HG03064 (cell line): ENCODE measurements at regions not wholly inside any gene's neighbourhood (a gene's known extent, or its start where the extent isn't known, plus 50 kb on each side); places are given as distances from the start of the nearest gene placed in this dataset.
"Not testable (repeated sequence)": the region's sequence is repeated elsewhere in the genome, so short reads cannot be mapped to it uniquely, and the experiment has no call there.

Source experiments
- ATAC-seq: cut with Tn5 transposase; IDR thresholded peaks from one replicate; pipeline ENCODE4 v1.9.1; 2021; ENCODE audit warnings: low read depth; ENCODE audit not compliant: unreplicated experiment

DNA sequence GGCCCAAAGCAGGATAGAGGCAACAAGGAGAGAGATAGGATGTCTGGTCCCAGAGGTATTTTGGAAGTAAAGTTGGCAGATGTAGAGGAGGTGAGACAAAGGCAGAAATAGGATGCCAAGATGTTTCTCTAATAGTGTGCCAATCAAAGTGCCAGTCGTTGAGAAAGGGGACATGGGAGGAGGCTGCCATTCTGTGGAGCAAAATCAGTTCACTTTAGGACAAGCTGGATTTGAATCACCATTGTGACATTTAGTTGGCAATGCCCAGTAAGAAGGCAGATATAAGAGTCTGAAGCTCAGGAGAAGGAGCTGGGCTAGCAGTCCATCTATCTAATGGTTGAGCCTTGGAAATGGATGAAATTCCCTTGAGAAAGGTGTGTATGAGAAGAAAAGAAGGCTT is 53.8 kb downstream of the ADRB2 start:
- no peak for ATAC-seq

DNA sequence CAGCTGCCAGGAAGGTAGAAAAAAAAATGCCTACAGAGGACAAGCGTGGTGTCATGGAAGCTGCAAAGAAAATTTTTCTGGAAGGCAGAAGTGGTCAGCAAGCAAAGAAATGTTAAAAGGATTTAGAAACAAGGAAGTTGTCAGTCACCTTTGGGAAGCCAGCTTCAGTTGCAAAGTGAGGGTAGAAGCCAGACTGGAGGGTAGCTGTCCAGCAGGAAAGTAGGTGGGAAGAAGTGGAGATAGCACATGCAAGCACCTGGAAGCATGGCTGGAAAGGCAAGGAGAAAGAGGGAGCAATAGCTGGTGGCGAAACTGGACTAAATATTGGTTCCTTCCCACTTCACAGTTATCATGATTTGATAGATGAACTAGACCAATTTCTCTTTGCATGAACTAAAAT is 54.3 kb downstream of the ADRB2 start:
- no peak for ATAC-seq

DNA sequence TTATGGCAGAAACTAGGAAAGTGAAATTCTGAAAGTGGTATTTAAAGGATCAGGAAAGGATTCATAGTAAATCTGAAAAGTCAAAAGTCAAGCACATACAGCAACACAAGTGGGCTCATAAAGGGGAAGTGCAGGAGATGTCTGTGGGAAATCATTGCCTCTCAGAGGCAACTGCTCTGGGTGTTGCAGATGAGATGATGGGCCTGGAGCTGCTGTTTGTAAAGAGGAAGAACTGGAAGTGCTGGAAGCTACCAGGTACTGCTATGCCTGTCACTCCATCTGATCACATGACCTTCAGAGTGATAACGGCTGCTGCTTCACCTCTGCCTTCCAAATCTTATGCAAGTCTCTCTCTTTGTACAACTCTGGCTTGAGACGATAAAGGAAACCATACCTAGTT is 55.9 kb downstream of the ADRB2 start:
- ATAC-seq: no peak

GRCh38 chr5:148884339-148885020 is 58.1 kb downstream of the ADRB2 start:
- ATAC-seq: no peak

DNA sequence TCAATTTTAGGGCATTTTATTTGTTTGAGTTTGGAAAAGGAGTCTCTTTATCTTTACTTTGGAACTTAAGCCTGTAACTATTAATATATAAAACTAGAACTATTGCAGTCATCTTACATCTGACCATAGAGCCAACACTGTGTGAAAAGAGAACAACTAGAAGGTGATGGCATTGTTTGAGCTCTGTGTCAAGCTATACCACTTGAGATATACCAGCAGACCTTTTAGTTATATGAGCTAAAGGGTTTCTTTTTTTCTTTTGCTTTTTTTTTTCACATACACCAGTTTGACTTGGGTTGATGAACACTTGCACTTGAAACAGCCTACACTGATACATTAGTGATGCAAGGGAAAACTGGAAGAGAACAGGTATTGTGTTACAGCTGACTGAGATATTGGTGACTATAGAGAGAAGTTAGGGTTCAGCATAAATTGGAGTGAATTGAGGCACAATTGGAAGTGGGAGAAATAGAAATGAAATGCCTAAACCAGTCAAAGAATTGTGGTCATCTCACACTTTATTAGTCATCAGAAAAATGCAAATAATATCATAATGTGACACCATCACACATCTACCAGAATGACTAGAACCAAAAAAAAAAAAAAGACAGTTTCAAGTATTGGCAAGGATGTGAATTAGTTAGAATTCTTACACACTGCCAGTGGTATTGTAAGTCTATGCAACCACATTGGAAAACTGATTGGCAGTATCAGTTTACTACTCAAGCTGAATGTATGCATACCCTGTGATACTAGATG is 60.9 kb downstream of the ADRB2 start:
- ATAC-seq: no peak

DNA sequence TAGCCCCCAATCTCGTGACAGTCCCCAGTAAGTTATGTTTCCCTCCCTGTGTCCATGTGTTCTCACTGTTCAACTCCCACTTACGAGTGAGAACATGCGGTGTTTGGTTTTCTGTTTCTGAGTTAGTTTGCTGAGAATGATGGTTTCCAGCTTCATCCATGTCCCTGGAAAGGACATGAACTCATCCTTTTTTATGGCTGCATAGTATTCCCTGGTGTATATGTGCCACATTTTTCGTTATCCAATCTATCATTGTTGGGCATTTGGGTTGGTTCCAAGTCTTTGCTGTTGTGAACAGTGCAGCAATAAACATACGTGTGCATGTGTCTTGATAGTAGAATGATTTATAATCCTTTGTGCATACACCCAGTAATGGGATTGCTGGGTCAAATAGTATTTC is 63.5 kb downstream of the ADRB2 start:
- not testable (repeated sequence) for ATAC-seq

DNA sequence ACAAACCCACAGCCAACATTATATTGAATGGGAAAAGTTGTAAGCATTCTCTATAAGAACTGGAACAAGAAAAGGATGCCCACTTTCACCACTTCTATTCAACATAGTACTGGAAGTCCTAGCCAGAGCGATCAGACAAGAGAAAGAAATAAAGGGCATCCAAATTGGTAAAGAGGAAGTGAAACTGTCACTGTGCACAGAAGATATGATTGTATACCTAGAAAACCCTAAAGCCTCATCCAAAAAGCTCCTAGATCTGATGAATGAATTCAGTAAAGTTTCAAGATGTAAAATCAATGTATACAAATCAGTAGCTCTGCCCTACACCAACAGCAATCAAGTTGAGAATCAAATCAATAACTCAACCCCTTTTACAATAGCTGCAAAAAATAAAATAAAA is 69.0 kb downstream of the ADRB2 start:
- not testable (repeated sequence) for ATAC-seq

DNA sequence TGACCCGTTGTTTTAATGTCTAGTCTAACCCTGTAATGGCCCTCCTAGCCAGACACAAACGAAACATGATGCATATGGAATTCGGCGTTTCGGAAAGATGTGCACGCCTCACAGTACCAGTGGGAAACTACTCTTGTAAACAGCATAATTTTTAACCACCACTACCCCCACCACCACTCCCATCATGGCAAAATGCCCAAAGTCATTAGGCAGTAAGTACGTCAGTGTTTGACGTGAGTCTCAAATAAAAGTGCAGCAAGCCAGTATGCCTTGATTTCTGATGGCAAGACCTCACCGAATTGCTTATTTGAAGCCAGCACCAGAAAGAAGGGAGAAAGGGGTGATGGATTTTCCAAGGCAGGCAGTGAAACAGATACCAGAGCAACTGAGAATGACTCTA is 71.4 kb downstream of the ADRB2 start:
- ATAC-seq: no peak

- ATAC-seq: no peak
Observed at GRCh38 chr5:148898413-148899075, 72.1 kb downstream of the ADRB2 start.

DNA sequence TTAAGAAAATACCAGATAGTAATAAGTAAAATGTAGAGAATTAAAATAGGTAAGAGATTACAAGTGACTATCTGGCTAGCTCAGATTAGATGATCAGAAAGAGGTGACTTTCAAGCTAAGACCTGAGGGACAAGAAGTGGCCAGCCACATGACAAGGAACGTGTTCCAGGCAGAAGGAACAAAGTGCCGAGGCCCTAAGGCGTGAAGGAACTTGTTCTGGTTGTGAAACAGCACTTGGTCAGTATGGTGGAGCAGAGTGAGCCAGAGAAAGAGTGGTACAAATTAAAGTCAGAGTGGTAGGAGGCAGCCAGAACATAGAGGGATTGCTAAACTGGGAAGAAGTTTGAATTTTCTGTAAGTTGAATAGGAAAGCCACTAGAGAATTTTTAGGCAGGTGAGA is 73.6 kb downstream of the ADRB2 start:
- ATAC-seq: no peak

DNA sequence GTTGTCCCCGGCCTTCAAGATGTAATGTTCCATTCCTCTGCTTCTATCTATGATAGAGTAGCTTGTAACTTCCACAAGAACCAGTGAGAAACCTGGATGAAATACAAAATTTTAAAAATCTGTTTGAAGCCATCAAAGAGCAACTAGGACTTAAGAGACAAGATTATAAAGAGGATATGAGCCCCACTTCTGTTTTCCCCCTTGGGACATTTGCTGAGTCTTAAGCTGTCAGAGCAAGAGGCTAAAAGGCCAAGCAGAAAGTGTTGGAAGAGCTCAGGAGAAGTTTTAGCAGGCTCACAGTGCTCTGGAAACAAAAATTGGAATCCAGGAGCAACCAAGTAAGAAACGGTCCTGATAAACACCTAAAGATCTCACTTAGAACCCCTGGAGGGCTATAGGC is 76.1 kb downstream of the ADRB2 start:
- no peak for ATAC-seq

DNA sequence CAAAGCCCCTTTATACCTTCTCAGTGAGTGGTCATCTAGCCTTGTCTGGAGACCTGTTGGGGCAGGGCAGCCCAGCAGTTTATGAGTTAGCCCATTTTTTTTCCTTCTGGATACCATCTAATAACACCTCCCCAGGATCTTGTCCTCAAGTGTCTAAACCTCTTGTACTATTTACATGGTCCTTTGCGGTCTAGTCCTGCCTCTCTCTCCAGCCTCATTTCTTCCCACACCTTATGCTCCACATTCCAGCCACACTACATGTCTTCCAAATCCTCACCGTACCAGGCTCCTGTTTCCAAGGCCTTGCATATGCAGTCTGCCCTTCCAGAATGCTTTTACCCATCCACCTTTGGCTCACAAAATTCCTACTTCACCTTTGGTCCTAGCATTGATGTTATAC is 77.2 kb downstream of the ADRB2 start:
- ATAC-seq: no peak

DNA sequence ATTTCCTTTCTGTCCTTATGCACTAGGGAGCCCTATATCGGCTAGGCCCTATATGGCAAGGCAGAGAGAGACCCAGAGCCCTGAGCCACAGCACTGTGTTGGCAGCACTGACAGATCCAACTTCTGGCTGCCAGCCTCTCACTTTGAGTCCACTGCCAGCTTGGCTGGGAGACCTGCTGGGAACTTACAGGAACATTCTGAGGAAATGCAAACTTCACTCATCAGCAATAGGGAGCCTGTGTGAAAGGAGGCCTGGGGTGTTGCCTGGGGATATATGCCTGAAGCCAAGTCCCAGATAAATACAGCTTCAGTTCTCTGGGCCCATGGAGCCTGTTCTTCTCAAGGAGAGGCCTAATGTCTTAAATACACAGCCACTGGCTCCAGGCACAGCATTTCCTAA is 78.0 kb downstream of the ADRB2 start:
- no peak for ATAC-seq

GRCh38 chr5:148905541-148905940 is 79.1 kb downstream of the ADRB2 start:
- ATAC-seq: no peak

- ATAC-seq: no peak
Observed at GRCh38 chr5:148906968-148907367, 80.6 kb downstream of the ADRB2 start.

DNA sequence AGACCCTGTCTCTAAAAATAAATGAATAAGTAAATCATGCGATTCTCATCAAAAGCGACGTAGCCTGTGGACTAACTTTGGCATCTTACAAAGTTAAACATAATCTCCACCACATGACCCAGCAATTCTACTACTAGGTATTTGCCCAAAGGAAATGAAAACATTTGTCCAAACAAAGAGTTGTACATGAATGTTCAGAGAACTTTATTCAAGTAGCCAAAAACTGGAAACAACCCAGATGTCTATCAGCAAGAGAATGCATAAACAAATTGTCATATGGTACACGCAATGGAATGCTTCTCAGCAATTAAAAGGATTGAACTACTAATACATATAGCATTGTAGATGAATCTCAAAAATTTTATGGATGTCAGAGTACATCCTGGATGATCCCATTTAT is 82.6 kb downstream of the ADRB2 start:
- ATAC-seq: no peak

GRCh38 chr5:148909766-148910165 is 83.4 kb downstream of the ADRB2 start:
- no peak for ATAC-seq

DNA sequence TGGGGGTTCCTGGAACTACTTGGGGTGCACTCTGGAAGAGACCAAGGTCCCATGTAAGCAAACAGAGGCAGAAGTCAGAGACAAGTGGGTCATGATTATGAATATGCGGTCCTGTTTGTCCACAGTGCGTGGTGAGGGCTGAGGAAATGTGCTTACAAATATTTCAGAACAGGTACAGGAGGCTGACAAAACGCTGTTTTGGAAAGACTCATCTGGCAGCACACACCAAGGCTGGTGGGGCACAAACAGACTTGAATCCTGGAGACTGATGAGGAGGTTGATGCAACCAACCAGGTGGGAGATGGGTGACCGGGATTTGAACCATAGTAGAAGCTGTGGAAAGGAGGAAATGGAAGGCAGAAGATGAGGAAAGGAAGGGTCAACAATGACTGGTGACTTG is 83.8 kb downstream of the ADRB2 start:
- ATAC-seq: no peak

- no peak for ATAC-seq
Observed at GRCh38 chr5:148910686-148911361, 84.4 kb downstream of the ADRB2 start.

- ATAC-seq: no peak
Observed at GRCh38 chr5:148911386-148911785, 85.0 kb downstream of the ADRB2 start.

DNA sequence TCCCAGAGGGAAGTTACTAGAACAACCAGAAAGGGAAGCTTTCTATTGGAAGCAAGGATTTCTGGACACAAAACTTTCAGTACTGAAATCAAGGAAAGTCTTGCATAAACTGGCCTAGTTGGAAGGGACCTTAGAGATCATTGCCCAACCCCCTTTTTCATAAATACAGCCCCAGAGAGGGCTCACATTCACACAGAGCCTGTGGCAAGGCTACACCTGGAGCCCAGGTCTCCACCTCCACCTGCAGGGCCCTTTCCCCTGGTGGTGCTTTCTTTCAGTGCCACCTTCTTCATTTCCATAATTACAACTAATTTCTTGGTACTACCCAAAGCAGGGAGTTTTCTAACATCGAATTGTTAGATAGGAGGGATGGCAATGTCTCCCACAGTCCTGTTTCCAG is 85.7 kb downstream of the ADRB2 start:
- ATAC-seq: no peak
